Panc1 (cell line): ENCODE measurements at regions not wholly inside any gene's neighbourhood (a gene's known extent, or its start where the extent isn't known, plus 50 kb on each side); places are given as distances from the start of the nearest gene placed in this dataset.

Experiments used
- ATAC-seq: fragments of 200-7000 bp; cut with Tn5 transposase; 2 replicates; pipeline ENCODE4 v1.9.1; 2020; ENCODE audit warnings: mild to moderate bottlenecking, moderate library complexity
- BruUV-seq: library from RNA; stranded (reverse); fragments of 400-500 nt; replicated peaks from 2 replicates; lab custom pipeline; 2021; lab: Mats Ljungman, UMichigan
- CTCF ChIA-PET: fragments of 300-600 bp; sonication (Branson Sonifier 250); formaldehyde crosslinking; loops from one replicate; lab custom pipeline; 2022; ENCODE audit warnings: antibody characterized with exemption; lab: Charles Lee
- POLR2A ChIA-PET: fragments of 300-600 bp; sonication (Branson Sonifier 250); formaldehyde crosslinking; loops from one replicate; lab custom pipeline; 2022; ENCODE audit warnings: antibody characterized with exemption; lab: Charles Lee
- DNase-seq: peaks from one replicate; pipeline ENCODE4 v3.0.0-alpha.2; 2010; ENCODE audit warnings: low read depth, low spot score
- H3K27ac ChIP-seq: 2 replicates; pipeline ENCODE4 v1.5.1; 2011; ENCODE audit warnings: mild to moderate bottlenecking, low read length, inconsistent platforms
- H3K27me3 ChIP-seq: fragments of 200-500 bp; sonication (Bioruptor generic); 2 replicates; pipeline ENCODE4 v1.6.0; 2014; ENCODE audit warnings: low read length, inconsistent platforms; ENCODE audit not compliant: control insufficient read depth, insufficient read depth
- H3K36me3 ChIP-seq: fragments of 200-500 bp; sonication (Bioruptor generic); 2 replicates; pipeline ENCODE4 v1.5.1; 2014; ENCODE audit warnings: inconsistent platforms, mild to moderate bottlenecking, low read length, moderate library complexity; ENCODE audit not compliant: control insufficient read depth, insufficient read depth
- H3K4me1 ChIP-seq: 2 replicates; pipeline ENCODE4 v1.5.1; 2011; ENCODE audit warnings: inconsistent platforms, mild to moderate bottlenecking, low read length, moderate library complexity; ENCODE audit not compliant: control insufficient read depth, insufficient read depth
- H3K4me3 ChIP-seq, 2 experiments: 2 replicates each; pipeline ENCODE4 v1.5.1; 2011 to 2012; ENCODE audit warnings: low read depth in 2 of 2, low read length in 2 of 2, mild to moderate bottlenecking in 2 of 2, inconsistent platforms in 1 of 2, moderate library complexity in 1 of 2
- H3K9me3 ChIP-seq: fragments of 200-500 bp; sonication (Bioruptor generic); 2 replicates; pipeline ENCODE4 v1.5.1; 2014; ENCODE audit warnings: low read depth, mild to moderate bottlenecking, inconsistent platforms, low read length, moderate library complexity; ENCODE audit not compliant: control insufficient read depth, insufficient read depth
- POLR2AphosphoS5 ChIP-seq: IDR thresholded peaks from 2 replicates; pipeline ENCODE4 v1.6.1; 2012; ENCODE audit warnings: mild to moderate bottlenecking, low read depth, low read length, moderate library complexity
- SIN3A ChIP-seq: IDR thresholded peaks from 2 replicates; pipeline ENCODE4 v1.6.1; 2012; ENCODE audit warnings: low read depth, mild to moderate bottlenecking, low read length, moderate library complexity, borderline replicate concordance; ENCODE audit not compliant: insufficient read depth
- TCF7L2 ChIP-seq: IDR thresholded peaks from 2 replicates; pipeline ENCODE4 v1.6.1; 2011; ENCODE audit warnings: mild to moderate bottlenecking, low read depth, low read length, inconsistent platforms
- in situ Hi-C: cut with HindIII; loops from 2 replicates; pipeline ENCODE4 v1.10.0; 2016; ENCODE audit warnings: low sequenced_read_pairs, low pct_unique_long_range_greater_than_20kb
- intact Hi-C: fragments of 100-400 bp; cut with micrococcal nuclease; formaldehyde crosslinking; loops from one replicate; pipeline ENCODE4 v1.10.0; 2022; ENCODE audit not compliant: unreplicated experiment
- TF ChIP-seq, protein P1 (sequence below): fragments of 450-650 bp; IDR thresholded peaks from 2 replicates; pipeline ENCODE4 v1.5.1; 2017; ENCODE audit warnings: mild to moderate bottlenecking
- TF ChIP-seq, protein P2 (sequence below), 2 experiments: IDR thresholded peaks; 2 replicates each; pipeline ENCODE4 v1.6.1; 2011 to 2012; ENCODE audit warnings: low read depth in 2 of 2, control low read depth in 1 of 2, low read length in 1 of 2, mild to moderate bottlenecking in 1 of 2, moderate library complexity in 1 of 2; ENCODE audit not compliant: insufficient read depth in 1 of 2

DNA sequence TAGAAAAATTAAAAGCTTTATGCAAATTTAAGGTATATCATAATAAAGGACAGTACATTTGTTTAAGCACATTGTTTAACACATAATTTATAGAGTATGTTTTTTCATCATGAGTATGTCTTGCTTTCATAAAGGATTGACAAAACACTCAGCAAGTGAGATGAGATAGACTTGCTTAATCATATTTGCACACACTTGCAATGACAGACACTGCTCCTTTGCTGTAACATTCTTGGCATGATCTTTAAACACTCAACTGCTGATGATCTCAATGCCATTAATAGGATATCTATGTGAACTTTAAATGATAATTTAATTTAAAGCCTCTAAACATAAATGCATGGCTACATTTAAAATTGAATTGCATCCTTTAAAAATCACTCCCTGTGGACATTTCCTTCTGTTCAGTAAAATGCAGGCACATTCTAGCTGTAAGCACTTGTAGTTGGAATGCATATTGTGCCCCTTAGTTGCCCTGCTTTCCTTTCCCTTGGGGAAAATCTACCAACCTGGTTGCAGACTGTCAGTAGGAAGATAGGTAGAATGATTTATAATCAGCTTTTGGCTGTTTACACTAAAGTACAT lies 979.0 kb downstream of the TMTC2 start:
- intact Hi-C loops (no loop called here), in situ Hi-C loops (no loop called here)
- BruUV-seq: no TSS peak
- no peaks in the 10 kb centered on the region for H3K27me3 ChIP-seq
- CTCF ChIA-PET: no interaction called here
- no peaks in the 10 kb centered on the region for H3K4me1 ChIP-seq
- TF ChIP-seq, protein P1, sequence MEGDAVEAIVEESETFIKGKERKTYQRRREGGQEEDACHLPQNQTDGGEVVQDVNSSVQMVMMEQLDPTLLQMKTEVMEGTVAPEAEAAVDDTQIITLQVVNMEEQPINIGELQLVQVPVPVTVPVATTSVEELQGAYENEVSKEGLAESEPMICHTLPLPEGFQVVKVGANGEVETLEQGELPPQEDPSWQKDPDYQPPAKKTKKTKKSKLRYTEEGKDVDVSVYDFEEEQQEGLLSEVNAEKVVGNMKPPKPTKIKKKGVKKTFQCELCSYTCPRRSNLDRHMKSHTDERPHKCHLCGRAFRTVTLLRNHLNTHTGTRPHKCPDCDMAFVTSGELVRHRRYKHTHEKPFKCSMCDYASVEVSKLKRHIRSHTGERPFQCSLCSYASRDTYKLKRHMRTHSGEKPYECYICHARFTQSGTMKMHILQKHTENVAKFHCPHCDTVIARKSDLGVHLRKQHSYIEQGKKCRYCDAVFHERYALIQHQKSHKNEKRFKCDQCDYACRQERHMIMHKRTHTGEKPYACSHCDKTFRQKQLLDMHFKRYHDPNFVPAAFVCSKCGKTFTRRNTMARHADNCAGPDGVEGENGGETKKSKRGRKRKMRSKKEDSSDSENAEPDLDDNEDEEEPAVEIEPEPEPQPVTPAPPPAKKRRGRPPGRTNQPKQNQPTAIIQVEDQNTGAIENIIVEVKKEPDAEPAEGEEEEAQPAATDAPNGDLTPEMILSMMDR: no peak
- no peak for TF ChIP-seq TCF7L2
- TF ChIP-seq SIN3A: no peak
- TF ChIP-seq POLR2AphosphoS5: no peak
- TF ChIP-seq, protein P2, sequence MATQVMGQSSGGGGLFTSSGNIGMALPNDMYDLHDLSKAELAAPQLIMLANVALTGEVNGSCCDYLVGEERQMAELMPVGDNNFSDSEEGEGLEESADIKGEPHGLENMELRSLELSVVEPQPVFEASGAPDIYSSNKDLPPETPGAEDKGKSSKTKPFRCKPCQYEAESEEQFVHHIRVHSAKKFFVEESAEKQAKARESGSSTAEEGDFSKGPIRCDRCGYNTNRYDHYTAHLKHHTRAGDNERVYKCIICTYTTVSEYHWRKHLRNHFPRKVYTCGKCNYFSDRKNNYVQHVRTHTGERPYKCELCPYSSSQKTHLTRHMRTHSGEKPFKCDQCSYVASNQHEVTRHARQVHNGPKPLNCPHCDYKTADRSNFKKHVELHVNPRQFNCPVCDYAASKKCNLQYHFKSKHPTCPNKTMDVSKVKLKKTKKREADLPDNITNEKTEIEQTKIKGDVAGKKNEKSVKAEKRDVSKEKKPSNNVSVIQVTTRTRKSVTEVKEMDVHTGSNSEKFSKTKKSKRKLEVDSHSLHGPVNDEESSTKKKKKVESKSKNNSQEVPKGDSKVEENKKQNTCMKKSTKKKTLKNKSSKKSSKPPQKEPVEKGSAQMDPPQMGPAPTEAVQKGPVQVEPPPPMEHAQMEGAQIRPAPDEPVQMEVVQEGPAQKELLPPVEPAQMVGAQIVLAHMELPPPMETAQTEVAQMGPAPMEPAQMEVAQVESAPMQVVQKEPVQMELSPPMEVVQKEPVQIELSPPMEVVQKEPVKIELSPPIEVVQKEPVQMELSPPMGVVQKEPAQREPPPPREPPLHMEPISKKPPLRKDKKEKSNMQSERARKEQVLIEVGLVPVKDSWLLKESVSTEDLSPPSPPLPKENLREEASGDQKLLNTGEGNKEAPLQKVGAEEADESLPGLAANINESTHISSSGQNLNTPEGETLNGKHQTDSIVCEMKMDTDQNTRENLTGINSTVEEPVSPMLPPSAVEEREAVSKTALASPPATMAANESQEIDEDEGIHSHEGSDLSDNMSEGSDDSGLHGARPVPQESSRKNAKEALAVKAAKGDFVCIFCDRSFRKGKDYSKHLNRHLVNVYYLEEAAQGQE (IDR thresholded peaks at IDR 0.05; ENCODE audit: insufficient read depth in 1 of 2, low read depth in 2 of 2, low read length in 1 of 2): no peak
- no peaks in the 10 kb centered on the region; the same call in 1 of the 2 replicates for H3K9me3 ChIP-seq
- H3K36me3 ChIP-seq: no peaks in the 10 kb centered on the region
- POLR2A ChIA-PET: no interaction called here
- H3K4me3 ChIP-seq: no peak overlapping the region
- ATAC-seq (no peak), DNase-seq (no peak)
- H3K27ac ChIP-seq: no peak overlapping the region

DNA sequence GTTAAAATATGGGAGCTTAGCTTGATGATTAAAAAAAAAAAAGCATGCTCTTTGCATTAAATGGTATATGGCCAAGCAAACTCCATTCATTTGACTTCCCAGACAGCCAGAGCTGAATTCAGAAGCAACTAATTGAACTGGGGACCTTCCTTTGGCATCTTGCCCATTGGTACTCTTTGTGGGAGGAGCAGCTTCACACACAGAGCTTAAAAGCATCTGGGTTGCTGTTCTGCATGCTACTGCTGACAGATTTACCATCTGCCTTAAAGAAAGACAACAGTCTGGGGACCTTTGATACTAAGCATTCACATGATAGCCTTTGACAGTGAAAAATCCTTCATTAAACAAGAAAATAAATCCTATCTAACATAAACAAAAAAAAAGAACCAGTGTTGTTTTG lies 977.9 kb downstream of the TMTC2 start:
- Histone ChIP-seq H3K4me1 (no peaks in the 10 kb centered on the region), H3K27ac (no peak overlapping the region), H3K36me3 (no peaks in the 10 kb centered on the region), H3K9me3 (no peaks in the 10 kb centered on the region; the same call in 1 of the 2 replicates), H3K4me3 (no peak overlapping the region), H3K27me3 (no peaks in the 10 kb centered on the region)
- in situ Hi-C loops: no loop called here
- TF ChIP-seq POLR2AphosphoS5 (no peak), SIN3A (no peak)
- TF ChIP-seq, protein P2 (IDR thresholded peaks at IDR 0.05; ENCODE audit: insufficient read depth in 1 of 2, low read depth in 2 of 2, low read length in 1 of 2): no peak
- no peak for DNase-seq
- BruUV-seq: no TSS peak
- CTCF ChIA-PET: no interaction called here
- POLR2A ChIA-PET: no interaction called here
- intact Hi-C loops: no loop called here
- ATAC-seq: no peak
